Glutamatergic neuron (in vitro differentiated cells): ENCODE measurements at regions not wholly inside any gene's neighbourhood (a gene's known extent, or its start where the extent isn't known, plus 50 kb on each side); places are given as distances from the start of the nearest gene placed in this dataset.
"Not testable (repeated sequence)": the region's sequence is repeated elsewhere in the genome, so short reads cannot be mapped to it uniquely, and the experiment has no call there.

Experiments used
- DNase-seq: peaks from one replicate; pipeline ENCODE4 v3.0.0; 2022
- H3K27ac Mint-ChIP-seq: one replicate; pipeline ENCODE4 v1.8.0; 2020; ENCODE audit warnings: mild to moderate bottlenecking, mixed read lengths, inconsistent platforms; ENCODE audit not compliant: unreplicated experiment
- H3K27me3 Mint-ChIP-seq: one replicate; pipeline ENCODE4 v1.8.0; 2020; ENCODE audit warnings: mild to moderate bottlenecking, moderate library complexity, mixed read lengths, inconsistent platforms; ENCODE audit not compliant: unreplicated experiment
- H3K36me3 Mint-ChIP-seq: one replicate; pipeline ENCODE4 v1.8.0; 2020; ENCODE audit warnings: mild to moderate bottlenecking, mixed read lengths, inconsistent platforms; ENCODE audit not compliant: unreplicated experiment
- H3K4me1 Mint-ChIP-seq: one replicate; pipeline ENCODE4 v1.8.0; 2020; ENCODE audit warnings: mild to moderate bottlenecking, low read depth, mixed read lengths, inconsistent platforms; ENCODE audit not compliant: unreplicated experiment
- H3K4me3 Mint-ChIP-seq: one replicate; pipeline ENCODE4 v1.8.0; 2020; ENCODE audit warnings: mild to moderate bottlenecking, mixed read lengths, inconsistent platforms; ENCODE audit not compliant: unreplicated experiment
- H3K9me3 Mint-ChIP-seq: one replicate; pipeline ENCODE4 v1.8.0; 2020; ENCODE audit warnings: mild to moderate bottlenecking, moderate library complexity, mixed read lengths, inconsistent platforms; ENCODE audit not compliant: unreplicated experiment
- CTCF ChIP-seq: fragments of 200-600 bp; sonication (generic); IDR thresholded peaks from one replicate; pipeline ENCODE4 v1.5.0; 2021; ENCODE audit not compliant: partially characterized antibody, unreplicated experiment

GRCh38 chr4:77360451-77360850 is 203.4 kb downstream of the CCNG2 start:
- no peaks in the 10 kb centered on the region for H3K9me3 Mint-ChIP-seq
- H3K36me3 Mint-ChIP-seq, result no peaks in the 10 kb centered on the region
- H3K27ac Mint-ChIP-seq, result no peak overlapping the region
- H3K4me1 Mint-ChIP-seq, result no peaks in the 10 kb centered on the region
- peaks cover 2% of the 10 kb centered on the region for H3K27me3 Mint-ChIP-seq
- TF ChIP-seq CTCF, result no peak
- no peak for DNase-seq
- no peak overlapping the region for H3K4me3 Mint-ChIP-seq

- H3K4me1 Mint-ChIP-seq, H3K9me3 Mint-ChIP-seq, H3K27me3 Mint-ChIP-seq, H3K36me3 Mint-ChIP-seq, H3K4me3 Mint-ChIP-seq, H3K27ac Mint-ChIP-seq, DNase-seq: not testable (repeated sequence)
- peak; percentile 15 for TF ChIP-seq CTCF
These were observed 209.9 kb downstream of the CCNG2 start for GRCh38 chr4:77366876-77367275.

GRCh38 chr4:77367638-77368037 is 210.6 kb downstream of the CCNG2 start:
- H3K4me3 Mint-ChIP-seq, result no peak overlapping the region
- no peaks in the 10 kb centered on the region for H3K36me3 Mint-ChIP-seq
- no peaks in the 10 kb centered on the region for H3K4me1 Mint-ChIP-seq
- H3K9me3 Mint-ChIP-seq, result no peaks in the 10 kb centered on the region
- no peak overlapping the region for H3K27ac Mint-ChIP-seq
- no peak for TF ChIP-seq CTCF
- peaks cover 2% of the 10 kb centered on the region for H3K27me3 Mint-ChIP-seq
- no peak for DNase-seq

GRCh38 chr4:77372375-77372774 is 215.4 kb downstream of the CCNG2 start:
- no peaks in the 10 kb centered on the region for H3K9me3 Mint-ChIP-seq
- no peak for TF ChIP-seq CTCF
- no peaks in the 10 kb centered on the region for H3K4me1 Mint-ChIP-seq
- no peak for DNase-seq
- H3K4me3 Mint-ChIP-seq, result no peak overlapping the region
- no peaks in the 10 kb centered on the region for H3K36me3 Mint-ChIP-seq
- no peaks in the 10 kb centered on the region for H3K27me3 Mint-ChIP-seq
- H3K27ac Mint-ChIP-seq, result no peak overlapping the region

GRCh38 chr4:77375866-77376607 is 219.0 kb downstream of the CCNG2 start:
- Mint-ChIP-seq H3K4me1 (no peaks in the 10 kb centered on the region), H3K36me3 (no peaks in the 10 kb centered on the region), H3K9me3 (no peaks in the 10 kb centered on the region), H3K4me3 (no peak overlapping the region), H3K27ac (no peak overlapping the region), H3K27me3 (no peaks in the 10 kb centered on the region)
- no peak for TF ChIP-seq CTCF
- no peak for DNase-seq
